HEK293 (cell line): ENCODE measurements at regions not wholly inside any gene's neighbourhood (a gene's known extent, or its start where the extent isn't known, plus 50 kb on each side); places are given as distances from the start of the nearest gene placed in this dataset.

Experiments
- CTCF ChIA-PET: fragments of 350-600 bp; formaldehyde crosslinking; extraction: SDS; loops from one replicate; lab custom pipeline; 2021; ENCODE audit warnings: antibody characterized with exemption; lab: Yijun Ruan, JAX
- POLR2A ChIA-PET: fragments of 300-600 bp; formaldehyde crosslinking; extraction: SDS; loops from one replicate; lab custom pipeline; 2020; ENCODE audit warnings: antibody characterized with exemption, inconsistent platforms; lab: Yijun Ruan, JAX
- H3K27ac ChIP-seq: fragments of 200-500 bp; sonication (Bioruptor generic); 2 replicates; pipeline ENCODE4 v1.5.1; 2014; ENCODE audit warnings: low read depth, low read length, control low read depth, inconsistent platforms; ENCODE audit errors: extremely low read depth
- H3K36me3 ChIP-seq, 2 experiments: fragments of 200-500 bp in 1 of 2; sonication (Bioruptor generic) in 1 of 2; 1 replicate in 1 of 2; 2 replicates in 1 of 2; pipeline ENCODE4 v1.5.1; 2014 to 2017; ENCODE audit warnings: inconsistent platforms in 2 of 2, low read length in 2 of 2; ENCODE audit not compliant: control insufficient read depth in 2 of 2, insufficient read depth in 1 of 2
- H3K4me1 ChIP-seq: fragments of 200-500 bp; sonication (Bioruptor generic); 2 replicates; pipeline ENCODE4 v1.5.1; 2014; ENCODE audit warnings: mild to moderate bottlenecking, low read length, inconsistent platforms; ENCODE audit not compliant: control insufficient read depth, insufficient read depth
- H3K4me3 ChIP-seq: 2 replicates; pipeline ENCODE4 v1.5.1; 2011; ENCODE audit warnings: low read depth, mild to moderate bottlenecking, control low read depth, low read length, moderate library complexity
- H3K9me3 ChIP-seq: fragments of 200-500 bp; sonication (Bioruptor generic); 2 replicates; pipeline ENCODE4 v1.5.1; 2014; ENCODE audit warnings: low read depth, low read length, inconsistent platforms; ENCODE audit not compliant: control insufficient read depth, insufficient read depth
- GFI1B ChIP-seq: fragments of 450-650 bp; formaldehyde crosslinking; IDR thresholded peaks from 2 replicates; pipeline ENCODE4 v1.5.1; 2016; ENCODE audit warnings: missing biosample characterization, missing genetic modification characterization
- GLI4 ChIP-seq: fragments of 450-650 bp; formaldehyde crosslinking; IDR thresholded peaks from 2 replicates; pipeline ENCODE4 v1.5.1; 2016; ENCODE audit warnings: missing biosample characterization, missing genetic modification characterization
- PBX3 ChIP-seq: sonication (generic); formaldehyde crosslinking; IDR thresholded peaks from 2 replicates; pipeline ENCODE4 v1.8.1; 2022; ENCODE audit warnings: mild to moderate bottlenecking, moderate library complexity, missing genetic modification reagents
- PRDM4 ChIP-seq: fragments of 450-650 bp; formaldehyde crosslinking; IDR thresholded peaks from 2 replicates; pipeline ENCODE4 v1.5.1; 2017; ENCODE audit warnings: missing biosample characterization, missing genetic modification characterization
- SETDB1 ChIP-seq: IDR thresholded peaks from one replicate; pipeline ENCODE4 v1.6.1; 2017; ENCODE audit warnings: mild to moderate bottlenecking, low read length, moderate library complexity, mixed read lengths; ENCODE audit not compliant: insufficient read length
- SP7 ChIP-seq: fragments of 450-650 bp; formaldehyde crosslinking; IDR thresholded peaks from 2 replicates; pipeline ENCODE4 v1.5.1; 2016; ENCODE audit warnings: missing biosample characterization, missing genetic modification characterization
- ZFP3 ChIP-seq: fragments of 450-650 bp; formaldehyde crosslinking; IDR thresholded peaks from 2 replicates; pipeline ENCODE4 v1.5.1; 2016; ENCODE audit warnings: low read depth, missing biosample characterization, missing genetic modification characterization
- ZNF121 ChIP-seq: fragments of 450-650 bp; formaldehyde crosslinking; IDR thresholded peaks from 2 replicates; pipeline ENCODE4 v1.5.1; 2016; ENCODE audit warnings: missing biosample characterization, missing genetic modification characterization
- ZNF146 ChIP-seq: fragments of 450-650 bp; formaldehyde crosslinking; IDR thresholded peaks from 2 replicates; pipeline ENCODE4 v1.5.1; 2016; ENCODE audit warnings: missing biosample characterization, missing genetic modification characterization
- ZNF18 ChIP-seq: fragments of 450-650 bp; formaldehyde crosslinking; IDR thresholded peaks from 2 replicates; pipeline ENCODE4 v1.5.1; 2016; ENCODE audit warnings: missing biosample characterization, missing genetic modification characterization
- ZNF354C ChIP-seq: fragments of 450-650 bp; formaldehyde crosslinking; IDR thresholded peaks from 2 replicates; pipeline ENCODE4 v1.5.1; 2016; ENCODE audit warnings: missing biosample characterization, missing genetic modification characterization, low read depth, borderline replicate concordance

- no peak overlapping the region for H3K4me3 ChIP-seq
- no peak overlapping the region for H3K27ac ChIP-seq
- CTCF ChIA-PET = no interaction called here
- POLR2A ChIA-PET = no interaction called here
- no peaks in the 10 kb centered on the region for H3K9me3 ChIP-seq
- no peak for TF ChIP-seq ZNF121 (tag by site-specific recombination)
- no peak for TF ChIP-seq GLI4 (tag by site-specific recombination)
- no peak for TF ChIP-seq ZNF146 (tag by site-specific recombination)
- TF ChIP-seq PBX3 (CRISPR knock-in tag) = no peak
- no peak for TF ChIP-seq ZNF354C (tag by site-specific recombination)
- TF ChIP-seq ZFP3 (tag by site-specific recombination) = no peak
- TF ChIP-seq PRDM4 = no peak
- no peak for TF ChIP-seq SP7 (tag by site-specific recombination)
- TF ChIP-seq SETDB1 = no peak
- no peak for TF ChIP-seq GFI1B (tag by site-specific recombination)
- no peak for TF ChIP-seq ZNF18 (tag by site-specific recombination)
- no peaks in the 10 kb centered on the region for H3K36me3 ChIP-seq
- peaks cover 4% of the 10 kb centered on the region; the same call in 1 of the 2 replicates for H3K4me1 ChIP-seq
Observed at GRCh38 chr1:76023669-76024435, 50.7 kb upstream of the ST6GALNAC3 start.
